ENCODE measurements at regions not wholly inside any gene's neighbourhood (a gene's known extent, or its start where the extent isn't known, plus 50 kb on each side); places are given as distances from the start of the nearest gene placed in this dataset.

DNA sequence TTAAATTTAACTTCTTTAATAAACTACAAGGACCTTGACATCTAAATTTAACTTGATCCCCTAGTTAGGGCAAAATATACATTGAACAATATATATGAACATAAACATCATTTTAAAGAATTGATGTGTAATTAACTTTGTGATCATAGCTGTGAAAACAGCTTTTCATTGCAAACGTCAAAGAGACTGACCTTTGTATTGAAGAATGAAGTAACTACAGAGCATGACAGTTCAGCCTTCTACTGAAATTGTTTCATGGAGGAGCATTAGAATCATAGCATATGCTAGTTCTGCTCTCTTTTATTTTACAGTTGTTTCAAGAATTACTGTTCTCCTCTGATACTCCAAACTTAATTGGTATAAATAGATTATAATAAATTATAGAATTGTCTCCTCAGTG is 123.4 kb upstream of the PRR20A start:
- DNase-seq: no peak

DNA sequence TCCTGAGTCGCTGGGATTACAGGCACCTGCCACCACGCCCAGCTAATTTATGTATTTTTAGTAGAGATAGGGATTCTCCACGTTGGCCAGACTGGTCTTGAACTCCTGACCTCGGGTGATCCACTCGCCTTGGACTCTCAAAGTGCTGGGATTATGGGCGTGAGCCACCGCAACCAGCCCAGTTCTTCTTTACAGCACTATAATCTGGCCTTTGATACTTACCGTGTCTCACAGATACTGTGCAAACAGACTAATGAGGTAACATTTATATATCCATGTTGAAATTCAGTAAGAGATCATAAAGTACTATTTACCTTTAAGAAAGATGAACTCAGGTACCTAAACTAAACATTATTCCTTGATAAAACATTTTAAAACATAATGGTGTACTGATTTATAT is 121.8 kb upstream of the PRR20A start:
- DNase-seq: no peak

DNA sequence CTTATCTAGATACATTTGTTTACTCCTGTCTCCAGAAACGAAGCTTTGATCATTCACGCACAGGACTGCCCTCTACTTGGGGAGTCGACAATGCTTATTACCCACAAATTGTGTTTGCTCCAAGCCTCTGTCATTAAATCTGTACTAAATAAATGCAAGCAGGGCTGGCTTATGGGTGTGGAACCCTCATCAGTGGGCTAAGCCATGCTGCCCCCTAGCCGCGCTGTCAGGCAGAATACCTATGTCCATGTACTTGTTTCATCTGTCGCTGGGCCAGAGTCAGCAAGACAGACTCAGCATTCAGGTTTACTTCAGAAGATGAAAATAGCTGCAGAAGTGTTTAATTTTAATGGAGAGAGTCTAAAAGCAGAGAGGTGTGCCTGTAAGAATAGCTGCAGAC is 110.0 kb upstream of the PRR20A start:
- DNase-seq: no peak

DNA sequence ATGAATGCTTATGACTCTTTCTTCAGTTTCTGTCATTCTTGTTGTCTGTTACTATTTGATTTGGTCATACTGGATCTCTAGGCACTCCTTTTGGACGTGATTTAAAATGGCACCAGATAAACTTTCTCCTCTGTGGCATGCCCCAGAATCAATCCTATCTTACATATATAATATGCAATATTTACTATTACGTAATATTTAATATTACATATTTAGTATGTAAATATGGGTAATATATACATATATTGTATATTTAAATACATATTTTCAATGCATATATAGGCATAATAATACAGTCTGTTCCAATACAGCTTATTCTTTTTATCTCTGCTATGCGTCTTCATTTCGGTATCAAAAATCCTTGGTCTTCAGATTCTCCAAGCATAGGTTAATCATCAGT is 104.4 kb upstream of the PRR20A start:
- no peak for DNase-seq

DNA sequence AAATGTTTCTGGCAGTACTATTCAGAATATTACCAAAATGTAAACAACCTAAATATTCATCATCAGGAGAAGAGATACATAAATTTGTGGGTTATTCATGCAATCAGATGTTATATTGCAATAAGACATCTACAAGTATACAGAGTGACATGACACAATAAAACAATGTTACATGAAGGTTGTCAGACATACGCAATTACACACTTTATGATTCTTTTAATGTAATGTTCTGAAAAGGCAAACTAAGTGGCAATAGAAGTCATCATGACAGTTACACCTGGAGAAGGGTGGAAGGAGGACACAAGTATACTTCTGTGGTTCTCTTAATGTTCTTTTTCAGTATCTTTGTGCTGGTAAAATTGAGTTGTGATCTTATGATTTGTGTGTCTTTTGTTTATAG is 95.8 kb upstream of the PRR20A start:
- DNase-seq: no peak

DNA sequence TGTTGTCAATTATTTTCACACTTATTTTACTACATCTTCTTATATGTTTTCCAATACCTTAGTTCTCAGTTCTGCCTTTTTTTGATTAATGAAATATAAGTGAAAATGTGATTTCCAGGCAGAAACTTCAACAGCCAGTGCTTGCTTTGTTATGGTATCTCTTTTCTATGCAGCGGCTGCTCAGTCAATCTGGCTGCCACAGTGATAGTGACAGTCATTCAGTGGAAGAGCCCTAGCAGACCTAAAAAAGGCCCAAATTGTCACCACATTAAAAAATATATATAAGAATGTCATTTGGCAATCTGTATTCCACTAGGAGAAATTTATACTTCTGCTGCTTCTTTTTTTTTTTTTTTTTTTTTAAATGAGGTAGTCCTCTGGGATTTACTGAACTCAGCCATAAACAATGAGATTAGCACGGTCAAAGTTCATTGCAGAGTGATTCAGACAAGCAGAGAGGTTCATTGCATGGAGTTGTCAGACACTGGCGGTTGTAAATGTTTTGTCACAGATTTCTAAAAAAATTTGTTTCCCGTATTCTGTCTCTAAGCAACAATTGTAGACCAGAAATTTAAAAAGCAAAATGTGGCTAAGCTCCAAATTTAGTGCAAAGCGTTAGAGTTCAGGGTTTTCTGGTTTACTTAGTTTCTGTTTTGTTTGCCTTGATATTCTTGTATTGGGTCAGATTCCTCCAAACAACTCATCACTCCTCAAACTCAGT is 94.7 kb upstream of the PRR20A start:
- DNase-seq: no peak

DNA sequence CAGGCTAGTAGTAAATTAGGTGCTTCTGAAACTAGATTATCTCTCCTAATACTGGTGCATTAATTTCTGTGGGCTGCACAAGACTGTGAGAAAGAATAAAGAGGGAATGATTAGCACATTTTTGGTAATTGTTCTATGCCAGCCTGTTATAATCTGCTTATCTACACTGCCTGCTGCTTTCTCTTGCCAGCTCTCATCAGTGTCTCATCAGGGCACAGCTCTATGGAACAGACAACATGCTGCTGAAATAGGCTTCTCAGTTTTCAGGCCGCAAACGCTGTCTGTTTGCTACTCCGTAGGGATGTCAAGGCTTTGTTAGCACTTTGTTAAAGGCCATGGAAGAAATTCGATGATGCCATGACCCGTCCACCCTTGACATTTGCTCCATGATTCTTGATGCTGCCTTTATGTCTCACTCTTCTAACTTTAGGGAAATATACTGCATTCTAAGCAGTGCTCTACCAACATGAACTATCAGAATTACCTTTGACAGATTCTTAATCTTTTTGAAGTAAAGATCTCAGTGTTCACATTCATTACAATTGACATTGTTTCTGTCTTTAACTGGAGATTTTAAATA is 84.0 kb upstream of the PRR20A start:
- no peak for DNase-seq

DNA sequence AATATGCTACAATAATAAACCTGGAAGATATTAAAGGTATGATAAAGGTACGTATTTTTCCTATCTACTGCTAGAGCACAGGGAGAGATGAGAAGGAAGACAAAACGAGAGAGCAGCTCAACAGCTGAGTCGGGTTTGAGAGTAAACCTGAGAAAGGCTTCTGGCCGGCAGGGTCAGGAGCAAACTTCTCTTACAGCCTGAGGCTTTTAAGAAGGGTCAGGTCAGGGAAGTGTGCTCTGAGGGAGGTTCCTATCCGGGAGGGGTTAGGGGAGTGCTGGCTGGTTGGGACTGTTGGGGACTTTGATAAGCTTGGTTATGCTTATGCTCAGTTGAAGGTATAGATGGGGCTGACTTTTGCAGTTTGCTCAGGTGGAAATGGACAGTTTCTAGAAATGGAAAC is 77.7 kb upstream of the PRR20A start:
- no peak for DNase-seq

DNA sequence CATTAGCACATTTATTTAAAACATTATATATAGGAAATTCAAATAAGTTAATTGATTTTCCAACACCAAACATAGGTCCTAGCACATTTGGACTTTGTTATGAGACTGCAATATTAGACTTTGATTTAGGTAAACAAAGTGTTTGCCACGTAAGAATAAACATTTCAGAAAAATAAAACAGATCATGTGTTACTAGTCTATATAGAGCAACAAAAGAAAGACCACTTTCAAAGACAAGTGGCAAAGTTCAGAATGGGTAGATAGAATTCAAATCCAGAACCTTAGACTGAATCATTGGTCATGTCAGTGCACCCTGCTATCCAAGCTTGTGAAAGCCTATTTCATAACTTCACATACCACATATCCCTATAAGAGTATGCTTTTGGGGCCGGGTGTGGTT is 66.7 kb upstream of the PRR20A start:
- no peak for DNase-seq

DNA sequence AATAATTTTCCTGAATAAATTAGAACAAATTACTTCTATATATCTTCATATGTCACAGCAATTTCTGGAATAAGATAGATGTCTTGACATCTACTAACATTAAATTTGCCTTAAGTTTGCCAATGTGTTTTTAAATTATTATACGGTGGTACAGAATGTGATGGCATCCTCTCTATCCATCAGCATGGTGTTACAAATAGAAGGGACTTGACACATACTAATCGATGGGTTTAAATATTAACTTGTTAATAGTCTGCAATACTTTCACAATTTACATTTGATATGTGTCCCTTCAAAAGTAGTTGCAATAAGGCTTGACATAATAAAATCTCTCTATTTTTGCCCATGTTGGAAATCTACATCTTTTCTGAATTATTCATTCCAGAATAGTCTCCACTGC is 65.1 kb upstream of the PRR20A start:
- DNase-seq: no peak

DNA sequence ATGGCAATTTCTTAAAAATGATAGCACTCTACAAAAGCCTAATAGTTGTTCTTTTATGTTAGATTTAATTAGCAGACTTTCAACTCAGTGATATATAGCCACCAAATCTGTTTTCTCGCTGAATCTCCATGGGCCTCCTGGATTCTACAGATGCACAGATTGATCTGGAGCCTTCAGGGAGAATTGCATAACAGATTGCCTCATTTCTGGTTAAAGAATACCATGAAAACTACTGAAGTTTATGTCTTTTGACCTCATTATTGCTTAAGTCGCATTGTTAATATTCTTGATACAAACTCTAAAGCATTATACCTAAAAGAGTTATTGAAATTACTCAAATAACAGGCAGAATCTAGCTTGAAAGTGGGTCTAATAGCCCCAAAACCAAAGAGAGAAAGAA is 53.7 kb upstream of the PRR20A start:
- DNase-seq: no peak

Data from NCI-H2029 treated with DMSO at 0.1 percent for 48 hours (cell line).